ENCODE measurements at regions not wholly inside any gene's neighbourhood (a gene's known extent, or its start where the extent isn't known, plus 50 kb on each side); places are given as distances from the start of the nearest gene placed in this dataset.

DNA sequence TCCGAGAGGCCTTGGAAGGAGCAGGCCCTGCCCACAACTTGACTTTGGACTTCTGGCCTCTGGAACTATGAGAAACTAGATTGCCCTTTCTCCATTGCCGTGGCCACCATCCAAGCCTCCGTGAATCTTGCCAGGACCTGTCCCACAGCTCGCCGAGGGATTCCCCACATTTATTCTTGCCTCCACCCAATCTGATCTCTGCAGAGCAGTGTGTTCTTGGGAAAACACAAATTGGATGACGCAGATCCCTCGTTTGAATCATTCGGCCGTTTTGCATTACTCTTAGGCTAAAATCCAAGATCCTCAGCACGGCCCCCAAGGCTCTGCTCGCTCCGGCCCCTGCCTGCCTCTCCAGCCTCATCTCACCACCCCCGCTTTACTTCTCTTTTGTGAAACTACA is 364.2 kb downstream of the ZNF516 start:
- no peak for DNase-seq (ENCODE audit: low read depth)

- DNase-seq (ENCODE audit: low read depth) = no peak
Observed at GRCh38 chr18:76126327-76126726, 368.7 kb downstream of the ZNF516 start.

DNA sequence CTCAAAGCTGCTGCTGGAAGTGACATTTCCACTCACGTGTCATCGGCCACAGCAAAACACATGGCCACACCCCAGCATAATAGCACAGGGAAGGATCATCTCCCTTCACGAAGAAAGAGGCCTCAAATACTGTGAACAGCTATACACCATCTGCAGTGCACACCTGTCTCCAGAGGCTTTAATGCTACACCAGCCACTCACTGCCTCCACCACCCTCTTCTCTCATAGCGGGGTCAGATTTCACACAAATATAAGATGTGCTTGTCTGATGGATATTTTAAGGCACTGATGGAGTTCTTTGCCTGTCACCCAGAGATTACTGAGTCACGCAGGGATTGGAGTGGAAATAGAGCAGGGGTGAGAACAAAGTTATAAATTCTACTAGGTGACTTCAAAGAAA is 374.0 kb downstream of the ZNF516 start:
- no peak for DNase-seq (ENCODE audit: low read depth)

DNA sequence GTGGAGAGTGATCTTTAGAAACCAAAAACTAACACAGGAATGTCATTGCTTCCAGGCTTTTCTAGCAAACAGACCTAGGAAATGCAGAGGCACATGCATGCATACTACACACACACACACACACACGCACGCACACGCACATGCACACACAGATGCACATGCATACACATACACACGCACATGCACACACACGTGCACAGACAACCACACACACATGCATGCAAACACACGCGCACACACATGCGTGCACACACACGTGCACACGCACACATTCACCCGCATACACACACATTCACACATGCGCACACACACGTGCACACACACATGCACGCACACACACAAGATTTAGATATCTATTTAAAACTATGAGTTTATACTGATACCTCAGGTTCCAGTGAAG is 379.5 kb downstream of the ZNF516 start:
- DNase-seq (ENCODE audit: low read depth) = no peak

GRCh38 chr18:76113101-76113500 is 381.9 kb downstream of the ZNF516 start:
- DNase-seq (ENCODE audit: low read depth) = no peak

- no peak for DNase-seq (ENCODE audit: low read depth)
Observed at GRCh38 chr18:76102626-76103025, 392.4 kb downstream of the ZNF516 start.

DNA sequence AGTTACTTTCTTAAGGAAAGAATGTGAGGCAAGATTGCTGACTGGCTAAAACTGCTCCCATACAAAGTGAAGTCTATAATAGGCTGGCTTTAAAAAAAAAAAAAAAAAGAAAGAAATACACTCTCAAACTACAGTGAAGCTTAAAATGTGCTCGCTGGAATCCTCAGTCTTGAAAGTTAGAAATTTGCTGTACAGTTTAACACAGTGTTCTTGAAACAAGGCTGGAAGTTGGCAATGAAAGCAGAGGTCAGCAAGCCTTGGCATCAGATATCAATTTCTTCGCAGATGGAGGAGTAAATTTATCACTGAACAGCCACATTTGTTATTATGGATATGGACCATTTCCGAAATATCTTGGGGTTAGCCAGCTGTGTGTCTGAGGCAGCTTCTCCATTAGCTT is 392.9 kb downstream of the ZNF516 start:
- no peak for DNase-seq (ENCODE audit: low read depth)

DNA sequence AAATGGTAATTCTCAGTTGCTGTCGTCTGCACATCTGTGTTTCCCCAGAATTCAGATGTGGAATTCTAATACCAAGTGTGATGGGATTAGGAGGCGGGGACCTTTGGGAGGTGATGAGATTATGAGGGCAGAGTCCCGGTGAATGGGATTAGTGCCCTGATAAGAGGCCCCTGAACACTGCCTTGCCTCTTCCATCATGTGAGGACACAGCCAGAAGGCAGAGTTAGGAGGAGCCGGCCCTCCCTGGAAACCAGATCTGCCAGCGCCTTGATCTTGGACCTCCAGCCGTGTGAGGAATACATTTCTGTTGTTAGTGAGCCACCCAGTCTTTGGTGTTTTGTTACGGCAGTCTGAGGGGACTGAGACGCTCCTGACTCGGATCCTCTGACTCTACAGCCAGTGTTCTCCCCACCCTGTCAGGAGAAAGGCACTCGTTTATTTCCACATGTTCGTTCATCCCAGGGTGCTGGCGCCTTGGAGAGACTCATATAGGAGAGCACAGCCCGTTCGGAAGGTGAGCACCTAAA is 395.0 kb downstream of the ZNF516 start:
- no peak for DNase-seq (ENCODE audit: low read depth)

DNA sequence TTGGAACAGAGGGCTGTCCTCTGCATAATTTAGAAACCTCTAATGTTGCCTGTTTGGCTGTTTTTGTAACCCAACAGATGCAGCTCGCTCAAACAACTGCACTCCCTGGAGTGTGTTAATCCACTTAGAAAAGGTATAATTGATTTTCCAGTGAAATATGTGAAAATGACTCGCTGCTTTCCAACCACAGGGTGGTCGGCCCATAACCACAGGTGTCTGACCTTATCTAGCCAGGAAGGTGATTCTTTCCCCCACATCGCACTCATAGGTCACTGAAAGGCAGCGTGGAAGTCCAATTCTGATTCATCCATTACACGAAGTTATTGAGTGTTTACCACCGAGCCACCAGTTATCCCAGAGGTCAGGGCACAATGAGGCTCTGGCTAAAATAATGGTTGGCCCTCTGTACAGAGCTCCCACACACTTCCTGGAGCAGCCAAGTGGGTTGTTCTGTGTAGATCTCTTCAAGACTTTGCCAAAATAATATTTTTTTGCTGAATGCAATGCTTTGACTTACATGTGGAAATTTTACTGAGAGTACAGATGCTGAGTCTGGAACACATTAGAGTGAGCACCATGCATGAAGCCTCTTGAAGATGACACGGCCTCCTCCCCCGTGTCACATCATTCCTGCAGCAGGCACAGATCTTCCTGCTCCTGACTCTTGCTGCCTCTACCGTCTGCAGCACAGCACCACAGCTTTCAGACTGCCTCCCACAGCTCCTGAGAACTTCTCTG is 396.2 kb downstream of the ZNF516 start:
- no peak for DNase-seq (ENCODE audit: low read depth)

GRCh38 chr18:76081536-76081935 is 413.5 kb downstream of the ZNF516 start:
- no peak for DNase-seq (ENCODE audit: low read depth)

DNA sequence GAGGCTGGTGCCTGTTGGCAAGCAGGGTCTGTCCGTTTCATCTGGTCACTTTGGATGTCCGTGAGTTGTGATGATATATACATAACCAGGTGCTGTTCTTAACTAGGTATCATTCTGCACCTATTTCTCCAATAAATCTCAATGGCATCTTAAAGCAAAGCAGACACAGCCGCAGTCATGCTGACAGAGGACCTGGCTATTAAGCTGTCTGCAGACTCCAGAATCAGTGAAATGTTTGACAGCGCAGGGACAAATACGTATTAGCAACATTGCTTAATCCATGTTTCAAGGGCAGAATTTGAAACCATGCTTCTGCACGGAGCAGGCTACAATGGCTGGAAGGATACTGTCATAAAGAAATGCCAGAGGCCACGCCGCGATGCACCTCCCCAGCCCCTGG is 414.6 kb downstream of the ZNF516 start:
- no peak for DNase-seq (ENCODE audit: low read depth)

DNA sequence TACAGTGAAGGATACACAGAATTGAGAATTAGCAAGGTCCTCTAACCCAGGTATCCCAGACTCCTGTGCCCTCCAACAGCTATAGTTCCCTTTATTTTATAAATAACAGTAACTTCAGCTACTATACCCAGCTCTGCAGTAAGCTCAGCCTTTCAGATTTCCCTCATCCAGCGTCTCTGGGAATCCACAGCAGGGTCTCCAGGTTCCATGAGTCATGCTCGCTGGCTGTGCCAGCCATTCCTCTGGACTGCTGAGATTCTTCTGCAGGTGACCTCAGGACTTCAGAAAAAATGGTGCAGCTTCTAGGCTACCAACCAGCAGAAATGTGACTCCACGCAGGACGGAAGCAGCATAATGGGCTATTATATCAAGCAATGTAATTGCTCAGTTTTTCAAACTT is 419.3 kb downstream of the ZNF516 start:
- no peak for DNase-seq (ENCODE audit: low read depth)

- DNase-seq (ENCODE audit: low read depth) = no peak
Observed at GRCh38 chr18:76064998-76065397, 430.0 kb downstream of the ZNF516 start.

GRCh38 chr18:76058146-76058545 is 436.9 kb downstream of the ZNF516 start:
- DNase-seq (ENCODE audit: low read depth) = no peak

DNA sequence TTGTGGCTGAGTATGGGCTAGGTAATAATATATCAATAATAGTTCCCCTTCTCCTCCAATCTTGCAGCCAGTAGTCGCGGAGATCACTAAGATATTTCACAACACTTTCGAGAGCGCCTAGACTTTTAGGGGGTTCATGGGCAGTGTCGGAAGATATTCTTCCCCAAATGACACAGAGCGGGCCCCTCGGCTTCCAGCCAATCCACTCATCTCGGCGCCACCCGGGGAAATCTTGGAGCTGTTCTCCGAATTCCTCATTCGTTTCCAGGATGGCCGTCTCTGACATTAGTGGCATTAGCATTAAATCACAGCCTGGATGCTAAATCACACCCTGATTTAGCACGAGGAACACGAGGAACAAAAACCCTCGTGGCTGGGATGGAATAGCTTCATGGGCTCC is 437.7 kb downstream of the ZNF516 start:
- DNase-seq (ENCODE audit: low read depth) = no peak

GRCh38 chr18:76056471-76057110 is 438.5 kb downstream of the ZNF516 start:
- DNase-seq (ENCODE audit: low read depth) = no peak

DNA sequence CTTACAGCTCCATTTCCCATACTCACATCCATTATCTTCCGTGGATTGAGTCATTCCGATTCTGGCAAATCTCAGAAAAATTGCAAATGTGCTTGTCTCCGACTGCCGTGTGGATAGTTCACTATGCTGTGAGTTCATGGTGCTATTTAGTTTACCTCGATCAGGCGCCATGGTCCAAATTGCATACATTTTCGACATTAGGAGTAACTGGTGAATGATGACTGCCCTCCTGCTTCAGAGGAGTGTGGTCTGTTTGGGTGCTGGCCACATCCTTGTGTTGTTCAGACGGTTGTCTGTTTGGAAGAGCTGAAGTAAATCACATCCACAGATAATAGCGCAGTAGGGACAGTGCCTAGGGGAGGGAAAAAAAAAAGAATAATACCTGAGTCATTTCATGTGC is 439.5 kb downstream of the ZNF516 start:
- DNase-seq (ENCODE audit: low read depth) = no peak

- DNase-seq (ENCODE audit: low read depth) = no peak
Observed at GRCh38 chr18:76055025-76055424, 440.0 kb downstream of the ZNF516 start.

DNA sequence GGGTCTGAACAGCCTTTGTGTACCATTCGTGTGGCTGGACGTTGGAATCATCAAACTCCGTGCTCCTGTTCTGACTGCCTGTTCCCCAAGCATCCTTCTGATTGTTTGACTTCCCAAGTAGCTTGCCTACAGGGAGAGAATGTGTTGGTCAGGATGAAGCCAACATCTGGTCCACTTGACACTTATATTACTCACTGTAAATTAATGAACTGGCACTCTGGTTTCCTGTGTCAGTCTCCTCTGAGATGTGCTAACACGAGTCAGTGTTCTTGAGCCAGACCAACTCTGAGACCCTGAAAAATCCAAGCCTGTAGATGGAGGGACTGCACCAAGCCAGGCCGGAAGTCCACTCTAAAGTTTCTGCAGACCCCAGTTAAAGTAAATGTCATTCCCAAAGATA is 440.9 kb downstream of the ZNF516 start:
- DNase-seq (ENCODE audit: low read depth) = no peak

- DNase-seq (ENCODE audit: low read depth) = no peak
Observed at GRCh38 chr18:76053551-76053950, 441.5 kb downstream of the ZNF516 start.

- no peak for DNase-seq (ENCODE audit: low read depth)
Observed at GRCh38 chr18:76052227-76052595, 442.8 kb downstream of the ZNF516 start.

GRCh38 chr18:76051396-76052226 is 443.4 kb downstream of the ZNF516 start:
- no peak for DNase-seq (ENCODE audit: low read depth)

Measured in myocyte (in vitro differentiated cells).